HG03439 (cell line): ENCODE measurements at regions not wholly inside any gene's neighbourhood (a gene's known extent, or its start where the extent isn't known, plus 50 kb on each side); places are given as distances from the start of the nearest gene placed in this dataset.

Experiments
- ATAC-seq: cut with Tn5 transposase; IDR thresholded peaks from one replicate; pipeline ENCODE4 v1.9.1; 2021; ENCODE audit warnings: mild to moderate bottlenecking, moderate library complexity; ENCODE audit not compliant: unreplicated experiment

- no peak for ATAC-seq
Measured at GRCh38 chr1:55507578-55507931, 292.4 kb upstream of the USP24 start.

GRCh38 chr1:55506740-55507577, 291.8 kb upstream of the USP24 start:
- ATAC-seq, result no peak

GRCh38 chr1:55505326-55505725, 290.2 kb upstream of the USP24 start:
- no peak for ATAC-seq

GRCh38 chr1:55504306-55504731, 289.2 kb upstream of the USP24 start:
- no peak for ATAC-seq

GRCh38 chr1:55503663-55504305, 288.6 kb upstream of the USP24 start:
- no peak for ATAC-seq

- no peak for ATAC-seq
Measured at GRCh38 chr1:55500601-55501000, 285.4 kb upstream of the USP24 start.

GRCh38 chr1:55490547-55490946, 275.4 kb upstream of the USP24 start:
- no peak for ATAC-seq

GRCh38 chr1:55484173-55484572, 269.0 kb upstream of the USP24 start:
- ATAC-seq, result no peak

GRCh38 chr1:55483523-55483922, 268.4 kb upstream of the USP24 start:
- ATAC-seq, result no peak

GRCh38 chr1:55481634-55482033, 266.5 kb upstream of the USP24 start:
- no peak for ATAC-seq

GRCh38 chr1:55480029-55480795, 265.0 kb upstream of the USP24 start:
- ATAC-seq, result no peak

GRCh38 chr1:55478742-55479141, 263.6 kb upstream of the USP24 start:
- no peak for ATAC-seq

GRCh38 chr1:55477953-55478352, 262.8 kb upstream of the USP24 start:
- no peak for ATAC-seq

- no peak for ATAC-seq
Measured at GRCh38 chr1:55476445-55477015, 261.4 kb upstream of the USP24 start.

- ATAC-seq, result no peak
Measured at GRCh38 chr1:55474168-55474786, 259.1 kb upstream of the USP24 start.

GRCh38 chr1:55473661-55474060, 258.5 kb upstream of the USP24 start:
- no peak for ATAC-seq

GRCh38 chr1:55472784-55473183, 257.6 kb upstream of the USP24 start:
- no peak for ATAC-seq

- no peak for ATAC-seq
Measured at GRCh38 chr1:55472115-55472514, 257.0 kb upstream of the USP24 start.

- no peak for ATAC-seq
Measured at GRCh38 chr1:55468142-55468795, 253.1 kb upstream of the USP24 start.

- no peak for ATAC-seq
Measured at GRCh38 chr1:55466921-55467320, 251.8 kb upstream of the USP24 start.
